Nephron progenitor cell (in vitro differentiated cells): ENCODE measurements at regions not wholly inside any gene's neighbourhood (a gene's known extent, or its start where the extent isn't known, plus 50 kb on each side); places are given as distances from the start of the nearest gene placed in this dataset.
A peak's percentile ranks its signal among the peaks of the same experiment; 100 is the strongest.
"Not testable (repeated sequence)": the region's sequence is repeated elsewhere in the genome, so short reads cannot be mapped to it uniquely, and the experiment has no call there.

ENCODE experiments used
- DNase-seq: peaks from one replicate; pipeline ENCODE4 v3.0.0; 2021
- H3K27ac Mint-ChIP-seq: 2 replicates; pipeline ENCODE4 v1.8.0; 2021; ENCODE audit warnings: mild to moderate bottlenecking, moderate library complexity, mixed read lengths
- H3K27me3 Mint-ChIP-seq: 2 replicates; pipeline ENCODE4 v1.8.0; 2021; ENCODE audit warnings: mild to moderate bottlenecking, low read depth, mixed read lengths; ENCODE audit not compliant: poor library complexity
- H3K36me3 Mint-ChIP-seq: 2 replicates; pipeline ENCODE4 v1.8.0; 2021; ENCODE audit warnings: low read depth, mixed read lengths
- H3K4me1 Mint-ChIP-seq: 2 replicates; pipeline ENCODE4 v1.8.0; 2021; ENCODE audit warnings: mixed read lengths
- H3K4me3 Mint-ChIP-seq: 2 replicates; pipeline ENCODE4 v1.8.0; 2021; ENCODE audit warnings: mild to moderate bottlenecking, moderate library complexity, mixed read lengths
- H3K9me3 Mint-ChIP-seq: 2 replicates; pipeline ENCODE4 v1.8.0; 2021; ENCODE audit warnings: mild to moderate bottlenecking, moderate library complexity, mixed read lengths
- CTCF ChIP-seq: fragments of 200-600 bp; sonication (generic); IDR thresholded peaks from 2 replicates; pipeline ENCODE4 v1.5.0; 2021; ENCODE audit warnings: antibody characterized with exemption

- no peak overlapping the region for H3K27ac Mint-ChIP-seq
- H3K27me3 Mint-ChIP-seq = no peaks in the 10 kb centered on the region
- peaks cover 11% of the 10 kb centered on the region for H3K9me3 Mint-ChIP-seq
- no peak for TF ChIP-seq CTCF
- H3K4me3 Mint-ChIP-seq = no peak overlapping the region
- peaks cover 22% of the 10 kb centered on the region for H3K4me1 Mint-ChIP-seq
- no peaks in the 10 kb centered on the region for H3K36me3 Mint-ChIP-seq
- DNase-seq = no peak
These were observed 269.8 kb upstream of the POU1F1 start for GRCh38 chr3:87546216-87546615.

GRCh38 chr3:87543408-87543807 is 267.0 kb upstream of the POU1F1 start:
- DNase-seq, H3K36me3 Mint-ChIP-seq, H3K27me3 Mint-ChIP-seq, H3K4me3 Mint-ChIP-seq: not testable (repeated sequence)
- Mint-ChIP-seq H3K4me1 (peaks cover 22% of the 10 kb centered on the region), H3K27ac (peak overlapping the region; percentile 34), H3K9me3 (peaks cover 11% of the 10 kb centered on the region)

GRCh38 chr3:87541723-87542122 is 265.3 kb upstream of the POU1F1 start:
- Mint-ChIP-seq H3K27ac (no peak overlapping the region), H3K4me1 (peaks cover 22% of the 10 kb centered on the region), H3K36me3 (no peaks in the 10 kb centered on the region), H3K27me3 (no peaks in the 10 kb centered on the region), H3K9me3 (peaks cover 11% of the 10 kb centered on the region), H3K4me3 (no peak overlapping the region)
- DNase-seq = no peak
- TF ChIP-seq CTCF = no peak

GRCh38 chr3:87538722-87539121 is 262.3 kb upstream of the POU1F1 start:
- H3K4me1 Mint-ChIP-seq = peaks cover 16% of the 10 kb centered on the region

GRCh38 chr3:87509401-87509800 is 233.0 kb upstream of the POU1F1 start:
- H3K36me3 Mint-ChIP-seq = no peaks in the 10 kb centered on the region
- no peaks in the 10 kb centered on the region for H3K9me3 Mint-ChIP-seq
- TF ChIP-seq CTCF = no peak
- H3K27me3 Mint-ChIP-seq = peaks cover 5% of the 10 kb centered on the region
- H3K4me1 Mint-ChIP-seq = peaks cover 9% of the 10 kb centered on the region
- no peak overlapping the region for H3K27ac Mint-ChIP-seq
- DNase-seq = no peak
- peak overlapping the region; percentile 54 for H3K4me3 Mint-ChIP-seq

More at GRCh38 chr3:87538722-87539121, 262.3 kb upstream of the POU1F1 start:
- not testable (repeated sequence) for DNase-seq, H3K4me3 Mint-ChIP-seq, H3K27me3 Mint-ChIP-seq, H3K36me3 Mint-ChIP-seq, H3K27ac Mint-ChIP-seq
- H3K9me3 Mint-ChIP-seq = peaks cover 11% of the 10 kb centered on the region

GRCh38 chr3:87508921-87509320 is 232.5 kb upstream of the POU1F1 start:
- TF ChIP-seq CTCF = no peak
- Mint-ChIP-seq H3K4me3 (no peak overlapping the region), H3K4me1 (peaks cover 9% of the 10 kb centered on the region), H3K27ac (peak overlapping the region; percentile 7), H3K9me3 (no peaks in the 10 kb centered on the region), H3K27me3 (peaks cover 5% of the 10 kb centered on the region), H3K36me3 (no peaks in the 10 kb centered on the region)
- no peak for DNase-seq

- Mint-ChIP-seq H3K27me3 (peaks cover 5% of the 10 kb centered on the region), H3K9me3 (no peaks in the 10 kb centered on the region), H3K27ac (no peak overlapping the region), H3K4me1 (peaks cover 9% of the 10 kb centered on the region), H3K4me3 (no peak overlapping the region), H3K36me3 (no peaks in the 10 kb centered on the region)
- DNase-seq = no peak
- no peak for TF ChIP-seq CTCF
These were observed 231.4 kb upstream of the POU1F1 start for GRCh38 chr3:87507753-87508152.
